ENCODE measurements at regions not wholly inside any gene's neighbourhood (a gene's known extent, or its start where the extent isn't known, plus 50 kb on each side); places are given as distances from the start of the nearest gene placed in this dataset.

DNA sequence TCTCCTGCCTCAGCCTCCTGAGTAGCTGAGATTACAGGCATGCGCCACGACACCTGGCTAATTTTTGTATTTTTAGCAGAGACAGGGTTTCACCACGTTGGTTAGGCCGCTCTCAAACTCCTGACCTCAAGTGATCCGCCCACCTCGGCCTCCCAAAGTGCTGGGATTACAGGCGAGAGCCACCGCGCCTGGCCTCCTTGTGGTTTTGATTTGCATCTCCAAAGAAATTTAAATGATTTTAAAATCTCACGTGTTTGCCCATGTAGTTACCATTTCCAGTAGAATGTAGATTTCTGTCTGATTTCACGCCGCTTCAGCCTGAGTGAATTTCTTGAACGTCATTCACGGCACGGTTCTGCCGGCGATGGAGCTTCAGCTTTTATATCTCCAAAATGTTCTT is 55.8 kb downstream of the IGF2 start:
- DNase-seq: no peak

DNA sequence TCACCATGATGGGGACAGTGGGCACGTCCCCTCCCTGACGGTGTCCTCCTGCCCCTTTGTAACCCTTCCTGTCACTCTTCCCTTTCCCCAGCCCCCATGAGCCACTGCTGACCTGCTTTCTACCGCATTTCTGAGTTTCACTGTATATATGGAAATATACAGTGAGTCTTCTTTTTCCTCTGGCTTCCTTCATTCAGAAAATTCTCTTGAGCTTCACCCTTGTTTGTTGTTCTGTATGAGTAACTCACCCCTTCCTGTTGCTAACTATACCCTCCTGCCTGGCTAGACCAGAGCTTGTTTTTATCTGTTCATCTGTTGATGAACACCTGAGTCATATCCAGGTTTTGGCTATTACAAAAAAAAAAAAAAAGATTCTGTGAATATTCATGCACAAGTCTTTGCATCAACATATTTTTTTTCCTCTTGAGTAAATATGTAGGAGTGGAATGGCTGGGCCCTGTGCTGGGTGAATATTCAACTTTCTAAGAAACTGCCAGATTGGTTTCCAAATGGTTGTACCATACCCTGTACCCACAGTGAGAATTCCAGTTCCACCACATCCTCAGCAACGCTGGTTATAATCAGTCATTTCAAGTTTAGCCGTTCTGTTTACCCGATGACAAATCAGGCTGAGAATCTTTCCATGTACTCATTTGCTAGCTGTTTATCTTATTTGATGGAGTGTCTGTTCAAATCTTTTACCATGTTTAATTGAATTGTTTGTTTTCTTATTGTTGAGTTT is 62.0 kb downstream of the IGF2 start:
- DNase-seq: peak; percentile 63

- DNase-seq: no peak
These were observed 62.7 kb downstream of the IGF2 start for GRCh38 chr11:2076441-2076840.

- DNase-seq: peak; percentile 22
These were observed 64.8 kb downstream of the IGF2 start for GRCh38 chr11:2074266-2074825.

DNA sequence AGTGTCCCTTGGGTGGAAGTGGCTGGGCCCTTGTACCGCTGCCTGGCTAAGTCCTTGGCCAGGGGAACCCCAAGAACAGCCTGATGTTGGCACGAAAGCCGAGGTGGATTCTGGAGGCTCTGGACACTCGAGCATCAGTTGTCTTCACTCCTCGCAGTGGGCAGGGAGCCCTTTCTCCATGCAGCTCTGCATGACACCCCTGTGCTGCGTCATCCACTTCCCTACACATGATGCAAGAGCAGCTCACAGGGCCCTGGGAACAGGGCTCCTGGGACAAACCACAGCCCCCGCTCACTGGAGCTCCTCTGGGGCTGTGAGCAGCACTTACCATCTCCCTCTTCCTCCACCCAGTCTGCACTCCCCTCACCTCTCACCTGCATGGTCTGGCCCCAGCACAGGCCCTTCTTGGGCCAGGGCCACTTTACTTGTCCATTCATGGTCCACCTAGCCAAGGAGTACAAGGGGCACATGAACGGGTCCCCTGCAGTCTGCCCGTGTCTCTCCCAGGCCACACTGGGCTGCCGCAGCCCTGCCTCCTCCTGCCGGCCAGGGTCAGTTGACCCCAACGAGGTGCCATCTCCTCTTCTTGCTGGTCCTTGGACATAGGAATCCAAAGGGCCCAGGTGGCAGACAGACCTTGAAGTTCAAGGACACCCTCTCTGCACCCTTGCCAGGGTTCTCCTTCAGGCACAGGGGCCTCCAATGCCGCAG is 66.5 kb downstream of the IGF2 start:
- DNase-seq: no peak

GRCh38 chr11:2071748-2072385 is 67.3 kb downstream of the IGF2 start:
- no peak for DNase-seq

All from dermis blood vessel endothelial cell (primary cell).